IPS-NIHi11 (cell line): ENCODE measurements at regions not wholly inside any gene's neighbourhood (a gene's known extent, or its start where the extent isn't known, plus 50 kb on each side); places are given as distances from the start of the nearest gene placed in this dataset.
"Not testable (repeated sequence)": the region's sequence is repeated elsewhere in the genome, so short reads cannot be mapped to it uniquely, and the experiment has no call there.

ENCODE experiments used
- DNase-seq: peaks from one replicate; pipeline ENCODE4 v3.0.0; 2012; ENCODE audit warnings: mixed read lengths, low spot score

- DNase-seq = no peak
Measured at GRCh38 chr12:105423237-105423636, 92.7 kb downstream of the C12orf75 start.

DNA sequence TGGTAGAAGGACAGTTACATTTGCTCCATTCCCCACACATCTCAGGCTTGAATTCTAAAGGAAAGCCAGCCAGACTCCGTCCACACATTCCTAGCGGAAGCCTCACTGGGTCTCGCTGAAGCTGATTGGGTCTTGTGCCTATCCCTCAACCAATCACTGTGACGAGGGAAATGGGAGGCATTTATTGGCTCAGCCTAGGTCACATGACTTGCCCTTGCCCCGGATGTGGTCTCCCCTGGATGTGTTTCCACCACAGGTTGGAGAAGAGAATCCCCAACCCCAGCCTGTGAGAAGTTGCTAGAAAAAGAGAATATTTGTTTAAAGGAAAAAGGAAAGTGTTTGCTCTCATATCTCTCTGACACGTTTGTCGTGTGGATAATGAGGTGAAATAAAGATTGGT is 93.4 kb downstream of the C12orf75 start:
- DNase-seq = peak; percentile 42

DNA sequence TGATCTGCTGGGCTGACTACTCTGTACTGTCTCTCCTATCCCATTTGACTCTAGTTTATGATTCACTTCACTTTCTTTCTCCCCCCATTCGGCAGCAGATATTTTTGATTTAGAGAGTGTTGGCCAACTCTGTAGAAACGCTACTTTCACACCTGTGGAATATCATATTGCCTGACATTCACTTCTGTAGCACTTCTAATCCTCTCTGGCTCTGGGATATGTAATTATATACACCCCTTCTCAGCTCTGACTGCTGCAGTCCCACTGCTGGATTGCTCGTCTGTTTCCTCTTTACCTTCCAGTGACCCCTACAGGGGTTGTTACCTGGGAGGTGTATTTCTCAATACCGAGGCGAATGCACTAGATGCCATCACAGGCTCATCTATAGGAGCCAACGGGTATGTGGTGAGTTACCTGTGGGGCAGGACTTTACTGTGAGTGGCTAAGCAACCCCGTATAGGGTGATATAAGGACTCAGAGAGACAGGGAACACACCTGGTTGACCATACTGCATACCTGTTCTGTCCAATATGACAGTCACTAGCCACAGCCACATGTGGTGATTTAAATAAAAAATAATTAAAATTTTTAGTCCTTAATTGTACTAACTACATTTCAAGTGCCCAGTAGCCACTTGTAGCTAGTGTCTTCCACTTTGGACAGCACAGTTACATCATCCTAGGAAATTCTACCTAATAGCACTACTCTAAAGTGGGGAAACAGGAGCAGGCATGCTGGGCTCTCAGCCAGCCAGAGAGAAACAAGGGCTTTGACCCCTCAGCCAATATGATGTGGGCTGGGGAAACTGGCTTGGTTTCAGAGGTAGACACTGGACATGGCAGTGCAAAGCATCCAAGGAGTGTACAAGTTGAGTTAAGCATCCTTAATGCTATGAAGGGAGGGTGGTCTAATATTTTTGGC is 95.0 kb downstream of the C12orf75 start:
- DNase-seq = no peak

- DNase-seq = no peak
Measured at GRCh38 chr12:105426766-105427165, 96.3 kb downstream of the C12orf75 start.

- peak; percentile 45 for DNase-seq
Measured at GRCh38 chr12:105427883-105428282, 97.4 kb downstream of the C12orf75 start.

GRCh38 chr12:105428793-105429395 is 98.4 kb downstream of the C12orf75 start:
- DNase-seq = no peak

GRCh38 chr12:105429511-105429910 is 99.0 kb downstream of the C12orf75 start:
- DNase-seq = no peak

DNA sequence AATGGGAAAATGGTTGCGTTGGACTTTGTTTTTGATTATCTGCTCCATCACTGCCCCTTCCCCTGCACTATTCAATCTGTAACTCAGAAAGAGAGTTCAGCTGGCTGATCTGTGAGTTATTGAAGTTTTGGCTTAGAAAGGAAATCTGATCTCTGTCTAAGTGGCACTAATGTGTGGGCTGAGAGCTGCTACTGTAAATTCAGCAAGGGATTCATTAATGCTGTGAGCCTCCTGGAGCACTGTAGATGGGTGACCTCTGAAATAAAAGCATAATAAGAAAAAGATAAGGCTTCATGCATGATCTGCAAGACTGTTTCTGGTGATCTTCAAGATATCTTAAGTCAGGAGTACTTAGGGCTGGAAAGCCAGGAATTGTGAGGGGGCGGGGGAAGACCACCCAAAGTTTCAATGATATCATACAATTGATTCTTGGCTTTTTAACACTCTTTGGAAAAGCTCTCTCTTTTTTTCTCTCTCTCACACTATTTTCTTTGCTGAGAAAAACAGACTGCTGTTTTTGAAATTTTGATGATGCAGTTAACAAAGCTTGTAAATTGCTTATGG is 101.1 kb downstream of the C12orf75 start:
- no peak for DNase-seq

GRCh38 chr12:105433804-105434203 is 103.3 kb downstream of the C12orf75 start:
- DNase-seq = no peak

DNA sequence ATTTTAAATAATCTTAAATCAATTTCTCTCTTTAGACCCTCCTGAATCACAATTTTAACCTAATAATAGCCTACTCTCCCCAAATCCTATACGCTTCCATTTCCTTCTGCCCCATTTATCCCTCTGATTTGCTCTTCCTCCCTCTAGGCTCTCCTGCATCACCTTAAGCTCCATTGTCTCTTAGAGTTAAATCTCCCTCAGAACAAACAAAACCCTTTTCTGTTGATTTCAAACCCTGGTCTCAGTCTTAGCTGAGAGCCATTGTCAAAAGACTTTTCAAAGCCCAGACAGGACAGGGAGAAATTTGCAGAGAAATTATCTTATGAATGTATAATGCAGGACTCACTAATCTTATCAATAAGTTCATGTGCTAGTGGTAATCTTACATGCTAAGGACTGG is 106.1 kb downstream of the C12orf75 start:
- peak; percentile 25 for DNase-seq

DNA sequence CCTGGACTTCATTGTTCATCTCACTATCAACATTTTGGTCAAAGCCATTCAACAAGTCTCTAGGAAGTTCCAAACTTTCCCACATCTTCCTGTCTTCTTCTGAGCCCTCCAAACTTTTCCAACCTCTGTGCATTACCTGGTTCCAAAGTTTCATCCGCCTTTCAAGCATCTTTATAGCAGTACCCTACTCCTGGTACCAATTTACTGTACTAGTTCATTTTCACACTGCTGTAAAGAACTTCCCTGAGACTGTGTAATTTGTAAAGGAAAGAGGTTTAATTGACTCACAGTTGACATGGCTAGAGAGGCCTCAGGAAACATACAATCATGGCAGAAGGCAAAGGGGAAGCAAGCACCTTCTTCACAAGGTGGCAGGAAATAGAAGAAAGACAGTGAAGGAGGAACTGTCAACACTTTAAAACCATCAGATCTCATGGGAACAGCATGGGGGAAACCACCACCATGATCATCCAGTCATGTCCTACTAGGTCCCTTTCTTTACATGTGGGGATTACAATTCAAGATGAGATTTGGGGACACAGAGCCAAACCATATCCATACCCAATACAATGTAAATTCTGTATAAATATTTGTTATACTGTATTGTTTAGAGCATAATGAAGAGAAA is 109.7 kb downstream of the C12orf75 start:
- no peak for DNase-seq

DNA sequence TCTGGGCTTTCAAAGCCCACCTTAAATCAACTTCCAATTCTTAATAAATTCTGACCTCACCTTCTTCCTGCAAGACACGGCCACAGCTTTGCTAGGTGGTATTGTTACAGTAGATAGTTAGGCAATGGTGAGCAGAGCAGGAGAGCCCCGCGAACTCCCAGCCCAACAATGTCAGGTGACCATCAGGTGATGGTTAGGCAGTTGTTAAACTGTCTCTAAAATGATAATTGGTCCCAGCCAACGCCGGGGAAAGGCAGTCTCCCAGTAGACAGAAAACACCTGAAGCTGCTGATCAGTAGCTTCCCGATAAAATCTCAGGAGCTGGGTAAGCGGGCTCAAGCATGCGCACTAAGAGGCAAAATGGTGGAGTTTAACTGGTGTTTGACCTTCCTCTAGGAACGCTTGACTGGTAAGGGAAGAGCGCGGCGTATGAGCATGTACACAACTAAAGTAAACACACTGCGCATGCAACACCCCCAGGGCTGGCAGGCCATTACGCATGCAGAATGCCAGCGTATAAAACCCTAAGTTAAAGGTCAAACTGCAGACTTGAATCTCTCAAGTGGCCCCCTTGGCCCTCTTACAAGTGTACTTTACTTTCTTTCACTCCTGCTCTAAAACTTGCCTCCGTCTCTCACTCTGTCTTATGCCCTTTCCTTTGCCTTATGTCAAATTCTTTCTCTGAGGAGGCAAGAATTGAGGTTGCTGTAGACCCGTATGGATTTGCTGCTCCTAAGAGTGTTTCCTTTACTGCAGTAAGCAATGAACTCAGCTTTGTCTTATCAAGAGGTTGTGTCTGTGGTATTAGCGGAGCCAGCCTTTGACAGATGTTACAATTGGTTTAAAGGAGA is 113.5 kb downstream of the C12orf75 start:
- no peak for DNase-seq

DNA sequence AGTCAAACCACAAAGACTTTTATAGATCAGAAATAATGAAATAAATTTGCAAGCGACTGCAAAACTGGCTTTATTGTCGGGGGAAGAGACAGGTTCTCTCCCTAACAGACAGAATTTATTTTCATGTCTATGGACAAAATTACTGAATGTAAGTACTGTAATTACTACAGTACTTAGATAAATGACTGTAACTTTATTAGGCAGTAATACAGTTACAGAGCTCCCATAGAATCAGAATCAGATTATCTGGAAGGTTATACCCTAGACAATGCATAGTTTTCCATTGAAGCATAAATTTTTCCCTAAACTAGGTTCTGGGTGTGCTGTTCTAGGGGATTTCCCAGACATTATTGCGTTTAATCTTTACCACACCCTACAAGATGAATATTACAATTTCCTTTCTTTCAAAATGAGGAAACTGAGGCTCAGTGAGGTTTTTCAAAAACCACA is 114.2 kb downstream of the C12orf75 start:
- no peak for DNase-seq

GRCh38 chr12:105445249-105445648 is 114.8 kb downstream of the C12orf75 start:
- DNase-seq = no peak

GRCh38 chr12:105445649-105446048 is 115.2 kb downstream of the C12orf75 start:
- DNase-seq = peak; percentile 21

GRCh38 chr12:105446460-105446859 is 116.0 kb downstream of the C12orf75 start:
- not testable (repeated sequence) for DNase-seq

- DNase-seq = no peak
Measured at GRCh38 chr12:105449431-105449830, 118.9 kb downstream of the C12orf75 start.

DNA sequence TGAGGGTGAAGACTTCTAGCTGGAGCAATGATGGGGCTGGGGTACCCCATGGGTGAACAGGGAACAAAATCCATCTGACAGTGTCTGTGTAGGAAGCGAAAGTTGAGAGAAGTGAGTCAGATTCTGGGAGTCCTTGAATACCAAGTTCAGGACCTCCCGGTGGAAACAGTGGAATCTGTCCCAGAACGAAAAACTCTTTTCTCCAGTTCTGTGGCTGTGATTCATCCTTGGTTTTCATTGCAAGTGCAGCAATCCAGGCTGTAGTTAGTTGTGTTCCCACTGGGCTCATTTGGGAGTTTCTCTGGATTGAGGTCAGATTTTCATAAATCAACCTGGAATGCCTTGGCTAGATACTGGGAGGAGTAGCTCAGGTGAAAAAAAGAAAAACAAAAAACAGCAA is 120.7 kb downstream of the C12orf75 start:
- DNase-seq = no peak

GRCh38 chr12:105451798-105452197 is 121.3 kb downstream of the C12orf75 start:
- DNase-seq = no peak

DNA sequence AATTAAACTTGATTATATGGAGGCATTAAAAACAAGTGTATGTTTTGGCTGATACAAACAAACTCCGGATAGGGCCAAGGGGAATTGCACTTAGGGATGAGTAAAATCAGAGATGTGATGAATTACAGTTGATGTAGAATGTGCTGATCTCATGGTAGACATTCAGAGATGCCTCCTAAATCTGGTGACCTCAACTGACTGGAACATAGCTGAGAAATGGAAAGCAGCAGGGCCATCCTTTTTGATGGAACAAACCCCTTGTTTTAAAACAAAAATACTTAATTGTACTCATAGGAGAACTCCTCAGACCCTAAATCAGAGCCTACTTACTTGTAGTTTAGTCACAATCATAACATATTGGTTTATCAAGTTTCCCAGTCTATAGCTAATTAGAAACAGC is 122.8 kb downstream of the C12orf75 start:
- no peak for DNase-seq

DNA sequence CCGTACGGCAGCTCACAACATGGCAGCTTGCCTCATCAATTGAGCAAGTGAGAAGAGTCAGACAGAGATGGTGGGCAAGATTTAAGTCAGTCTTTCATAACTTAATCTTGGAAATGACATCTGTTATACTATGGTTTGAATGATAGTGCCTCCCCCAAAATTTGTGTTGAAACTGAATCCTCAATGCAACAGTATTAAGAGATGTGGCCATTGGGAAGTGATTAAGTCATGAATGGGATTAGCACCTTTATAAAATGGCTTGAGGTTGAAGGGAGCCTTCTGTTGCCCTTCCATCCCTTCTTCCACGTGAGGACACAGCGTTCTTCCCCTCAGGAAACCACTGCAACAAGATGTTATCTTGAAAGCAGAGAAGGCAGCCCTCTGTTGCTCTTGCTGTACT is 124.2 kb downstream of the C12orf75 start:
- DNase-seq = no peak

- peak; percentile 30 for DNase-seq
Measured at GRCh38 chr12:105455261-105455660, 124.8 kb downstream of the C12orf75 start.
